GOT3 (cell line): ENCODE measurements at regions not wholly inside any gene's neighbourhood (a gene's known extent, or its start where the extent isn't known, plus 50 kb on each side); places are given as distances from the start of the nearest gene placed in this dataset.
A peak's percentile ranks its signal among the peaks of the same experiment; 100 is the strongest.
"Not testable (repeated sequence)": the region's sequence is repeated elsewhere in the genome, so short reads cannot be mapped to it uniquely, and the experiment has no call there.

ENCODE experiments used
- DNase-seq: peaks from one replicate; lab custom pipeline; 2025; ENCODE audit warnings: mixed read lengths; lab: John Stamatoyannopoulos, UW

GRCh38 chr7:108813251-108814014, 243.8 kb downstream of the DNAJB9 start:
- DNase-seq: no peak

DNA sequence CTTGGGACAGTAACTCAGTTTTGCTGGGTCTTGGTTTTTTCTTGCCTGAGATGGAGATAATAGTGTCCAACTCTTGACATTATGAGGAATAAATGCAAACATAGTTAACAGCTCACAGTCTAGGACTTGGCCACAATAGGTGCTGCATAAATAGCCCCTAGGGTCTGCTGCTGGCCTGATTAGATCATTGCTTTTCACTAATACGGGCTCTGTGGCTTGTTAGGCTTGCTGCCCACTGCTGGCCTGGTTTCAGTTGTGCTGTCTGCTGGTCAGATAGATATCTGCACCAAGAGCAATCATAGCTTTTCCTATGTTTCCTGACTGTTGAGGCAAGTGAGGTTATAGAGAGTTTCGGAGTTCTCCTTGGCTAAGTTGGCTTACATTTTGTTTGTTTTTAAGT, 246.1 kb downstream of the DNAJB9 start:
- no peak for DNase-seq

DNA sequence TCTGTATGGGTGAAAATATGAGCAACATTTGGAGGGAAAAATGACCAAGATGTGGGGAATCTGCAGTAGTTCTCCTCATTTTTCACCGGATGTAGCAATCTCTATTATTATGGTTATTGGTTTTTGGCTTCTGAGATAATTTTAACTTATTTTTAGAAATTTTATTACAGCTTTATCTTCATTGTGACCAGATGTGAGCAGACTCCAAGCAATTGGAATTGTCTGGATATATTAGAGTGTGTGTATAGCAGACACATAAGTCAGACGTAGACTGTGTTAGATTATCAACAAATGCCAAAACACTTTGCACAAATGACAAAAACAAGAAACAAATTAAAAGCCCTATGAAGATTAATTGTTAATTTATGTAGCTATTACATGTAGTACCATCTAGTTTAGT, 249.1 kb downstream of the DNAJB9 start:
- no peak for DNase-seq

DNA sequence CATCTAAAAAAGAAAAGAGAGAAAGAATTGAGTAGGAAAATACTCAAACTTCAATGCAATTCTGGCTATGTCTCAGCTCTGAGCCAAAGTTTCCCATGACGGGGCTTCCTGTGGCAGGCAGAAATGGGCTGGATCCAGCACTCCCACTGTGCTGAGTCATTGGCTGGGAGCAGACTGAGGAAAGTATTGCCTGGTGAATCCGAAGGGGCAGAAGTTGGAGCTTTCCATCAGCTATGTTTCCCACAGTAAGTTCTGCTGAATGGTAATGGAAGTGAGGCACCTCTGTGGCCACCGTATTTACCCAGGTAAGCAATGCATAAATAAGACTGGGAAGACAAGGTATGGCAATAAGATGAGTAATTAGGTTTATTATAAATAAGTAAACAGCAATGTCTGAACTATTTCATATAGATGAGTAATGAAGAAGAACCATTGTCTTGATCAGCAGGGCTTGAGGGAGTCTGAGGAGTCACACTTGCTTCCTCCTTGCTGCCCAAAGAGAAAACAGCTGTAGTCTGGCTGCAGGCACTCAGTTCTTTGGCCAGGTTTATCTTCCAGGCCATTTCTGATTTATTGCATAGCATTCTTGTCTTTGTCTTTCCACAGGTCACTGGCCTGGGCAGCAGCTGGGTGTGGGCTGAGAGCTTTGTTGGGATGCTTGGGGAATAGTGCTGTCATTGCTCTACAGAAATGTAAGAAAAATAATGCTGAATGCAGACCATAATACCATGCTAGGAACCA, 255.3 kb downstream of the DNAJB9 start:
- peak; percentile 17 for DNase-seq

GRCh38 chr7:108825581-108825909, 255.9 kb downstream of the DNAJB9 start:
- DNase-seq: no peak

GRCh38 chr7:108836256-108836655, 266.6 kb downstream of the DNAJB9 start:
- DNase-seq: no peak

DNA sequence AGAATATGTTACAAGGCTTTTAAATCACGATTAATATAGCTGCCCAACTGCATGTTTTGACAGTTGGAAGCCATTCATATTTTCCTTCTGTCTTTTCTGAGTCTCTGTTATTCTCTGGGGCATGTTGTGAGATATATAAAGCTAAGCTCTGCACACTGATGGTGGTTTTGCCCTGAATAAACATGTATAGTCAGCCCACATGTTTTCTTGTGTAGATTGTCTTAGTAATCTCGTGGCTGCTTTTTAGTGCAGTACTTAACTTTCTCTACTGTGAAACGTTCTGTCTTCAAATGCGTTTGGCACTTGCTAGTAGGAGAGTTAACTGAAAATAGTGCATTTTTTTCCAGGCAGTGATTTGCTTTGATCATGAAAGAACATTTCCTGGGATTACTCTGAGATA, 268.5 kb downstream of the DNAJB9 start:
- DNase-seq: no peak

DNA sequence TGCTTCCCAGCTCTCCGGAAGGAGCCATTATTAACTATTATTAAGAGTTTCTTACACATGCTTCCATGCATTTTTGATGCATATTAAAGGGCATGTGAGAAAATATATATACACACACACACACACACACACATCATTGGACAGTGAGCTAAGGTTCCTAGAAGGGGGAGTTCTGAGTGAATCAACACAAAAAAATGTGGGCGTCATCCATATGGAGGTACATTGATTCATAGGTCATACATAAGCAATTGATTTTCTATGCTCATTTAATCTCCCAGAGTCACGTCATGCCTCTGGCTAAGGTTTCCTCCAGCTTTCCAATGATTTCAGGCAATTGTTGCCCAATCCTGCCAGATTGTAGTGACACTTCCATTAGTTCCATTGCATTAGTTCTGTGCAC, 269.4 kb downstream of the DNAJB9 start:
- DNase-seq: no peak

- DNase-seq: no peak
Measured at GRCh38 chr7:108845951-108846350, 276.3 kb downstream of the DNAJB9 start.

DNA sequence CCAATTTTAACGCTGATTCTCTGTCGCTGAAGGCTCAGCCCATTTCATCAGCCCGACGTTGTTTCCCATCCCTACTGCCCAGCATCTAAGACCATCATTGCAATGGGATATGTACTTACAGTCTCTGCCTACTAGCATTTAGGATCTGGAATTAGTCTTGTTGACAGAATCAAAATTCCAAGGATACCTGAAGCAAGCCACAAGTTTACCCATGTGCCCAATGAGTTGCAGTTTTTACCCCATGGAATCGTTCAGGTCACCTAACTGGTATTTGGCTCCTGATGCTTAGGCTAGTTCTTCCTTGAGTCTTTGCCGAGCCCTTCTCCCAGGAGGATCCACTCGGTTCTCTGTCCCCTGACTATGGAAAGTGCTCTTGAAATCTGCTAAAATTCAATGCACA, 276.8 kb downstream of the DNAJB9 start:
- DNase-seq: no peak

DNA sequence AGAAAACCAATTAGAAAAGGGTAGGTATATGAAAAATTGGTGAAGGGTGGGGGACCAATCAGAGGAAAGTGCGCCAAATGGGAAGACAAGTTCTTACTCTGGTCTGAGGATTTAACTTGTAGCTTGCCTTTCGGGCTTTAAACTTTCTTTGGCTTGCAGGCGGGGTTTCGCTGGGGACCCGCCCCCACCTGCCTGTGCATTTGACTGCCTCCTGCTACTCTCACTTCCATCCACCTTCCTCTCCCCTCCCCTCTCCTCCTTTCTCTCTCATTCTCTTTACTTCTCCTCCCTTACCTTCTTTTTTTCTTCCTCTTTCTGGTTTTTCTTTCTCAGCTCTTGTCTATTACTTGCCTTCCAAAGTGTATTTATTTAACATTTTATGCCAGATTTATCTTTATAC, 278.8 kb downstream of the DNAJB9 start:
- no peak for DNase-seq

DNA sequence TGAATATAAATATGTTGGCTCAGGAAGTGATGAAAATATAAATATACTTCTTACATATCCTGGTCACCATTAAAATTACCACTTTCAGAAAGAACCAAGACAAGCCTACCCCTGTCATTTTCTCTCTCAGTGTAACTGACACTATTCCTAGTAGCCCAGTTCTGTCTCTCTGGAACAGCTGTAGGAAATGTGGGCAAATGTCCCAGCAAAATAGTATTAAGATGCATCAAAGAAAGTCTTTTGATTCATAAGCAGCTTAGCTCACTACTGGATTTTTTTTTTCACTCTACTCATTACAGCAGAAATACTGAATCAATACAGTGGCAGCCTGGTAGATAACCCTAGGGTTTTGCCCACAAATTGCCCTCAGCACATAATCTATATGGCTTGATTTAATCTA, 290.9 kb downstream of the DNAJB9 start:
- no peak for DNase-seq

- no peak for DNase-seq
Measured at GRCh38 chr7:108861071-108861470, 291.4 kb downstream of the DNAJB9 start.

DNA sequence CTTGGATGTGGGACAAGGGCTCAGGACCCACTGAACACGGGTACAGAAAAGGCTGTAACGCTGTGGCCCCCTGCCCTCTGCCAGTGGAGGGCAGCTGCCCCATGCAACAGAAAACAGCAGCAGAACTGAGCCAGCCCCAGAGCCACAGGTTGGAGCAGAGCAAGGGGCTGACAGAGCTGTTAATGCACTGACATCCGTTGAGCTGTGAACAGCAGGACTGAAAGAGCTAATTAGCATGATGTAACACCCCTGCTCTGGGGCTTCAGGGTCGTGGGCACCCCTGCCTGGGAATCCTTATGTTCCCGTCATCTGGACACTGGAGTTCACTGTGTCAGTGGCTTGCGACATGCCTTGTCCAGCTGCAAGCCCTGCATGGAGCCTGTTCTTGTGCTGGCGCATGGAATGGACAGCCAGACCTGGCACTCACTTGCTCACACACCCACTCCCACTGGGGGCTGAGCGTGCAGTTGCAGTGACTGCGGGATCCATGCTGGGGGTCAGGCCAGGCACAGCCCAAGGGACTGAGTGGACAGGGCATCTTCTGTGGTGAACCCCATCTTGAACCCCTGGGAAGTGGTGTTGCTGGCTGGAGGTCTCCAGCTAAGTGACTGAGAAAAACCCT, 293.7 kb downstream of the DNAJB9 start:
- no peak for DNase-seq

DNA sequence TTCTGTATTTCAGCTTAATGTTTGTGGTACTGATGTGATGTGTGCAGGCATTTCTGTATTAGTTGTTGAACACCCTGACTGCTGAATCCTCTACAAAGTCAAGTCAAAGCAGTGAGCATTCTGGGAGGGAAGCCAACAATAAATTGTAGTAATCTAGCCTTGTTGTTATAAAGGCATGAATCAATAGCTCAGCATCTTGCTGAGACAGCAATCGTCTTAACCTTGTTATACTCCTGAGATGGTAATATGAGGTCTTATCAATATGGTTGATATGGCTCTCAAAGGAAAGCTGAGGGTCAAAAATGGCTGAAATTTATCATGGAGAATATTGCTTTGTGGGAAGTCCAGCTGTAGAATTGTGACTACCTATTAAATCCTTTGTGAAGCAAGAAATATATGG, 299.4 kb downstream of the DNAJB9 start:
- DNase-seq: no peak

DNA sequence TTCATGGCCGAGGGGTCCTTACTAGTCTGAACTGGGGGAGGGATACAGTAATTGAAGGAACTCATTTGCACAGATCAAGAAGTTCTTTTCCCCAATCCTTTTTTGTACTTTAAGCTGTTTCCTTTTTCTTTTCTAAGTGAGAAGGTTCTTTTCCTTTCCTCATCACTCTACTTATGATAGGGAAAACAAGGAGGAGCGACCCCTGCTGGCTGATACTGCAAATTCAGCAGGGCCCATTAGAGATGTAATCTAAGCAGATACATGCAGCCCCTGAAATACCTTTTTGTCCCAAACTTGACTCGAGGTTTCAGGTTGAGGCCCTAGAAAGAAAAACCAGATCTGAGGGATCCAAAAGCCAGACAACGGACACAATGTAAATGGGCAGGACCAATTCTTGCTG, 305.5 kb downstream of the DNAJB9 start:
- no peak for DNase-seq

- no peak for DNase-seq
Measured at GRCh38 chr7:108890862-108891261, 321.2 kb downstream of the DNAJB9 start.

DNA sequence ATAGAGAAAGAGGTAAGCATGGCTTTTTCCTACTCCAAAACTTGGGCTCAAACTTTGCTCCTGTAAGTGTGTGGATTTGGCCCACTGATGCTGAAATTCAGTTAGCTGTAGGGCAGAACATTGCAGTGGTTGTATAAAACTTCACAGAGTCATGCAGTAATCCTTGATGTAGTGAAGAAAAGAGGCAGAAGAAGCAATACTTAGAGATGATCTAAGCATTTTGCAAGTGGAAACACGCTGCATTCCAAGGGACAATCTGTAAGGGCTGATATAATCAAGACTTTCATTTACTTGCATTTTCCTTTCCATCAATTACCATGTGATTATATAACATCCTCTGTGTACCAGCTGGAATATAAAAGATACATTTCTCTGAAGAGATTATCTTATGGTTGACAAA, 338.8 kb downstream of the DNAJB9 start:
- DNase-seq: no peak

- DNase-seq: no peak
Measured at GRCh38 chr7:108911016-108911415, 341.3 kb downstream of the DNAJB9 start.

- no peak for DNase-seq
Measured at GRCh38 chr7:108920490-108920889, 350.8 kb downstream of the DNAJB9 start.

DNA sequence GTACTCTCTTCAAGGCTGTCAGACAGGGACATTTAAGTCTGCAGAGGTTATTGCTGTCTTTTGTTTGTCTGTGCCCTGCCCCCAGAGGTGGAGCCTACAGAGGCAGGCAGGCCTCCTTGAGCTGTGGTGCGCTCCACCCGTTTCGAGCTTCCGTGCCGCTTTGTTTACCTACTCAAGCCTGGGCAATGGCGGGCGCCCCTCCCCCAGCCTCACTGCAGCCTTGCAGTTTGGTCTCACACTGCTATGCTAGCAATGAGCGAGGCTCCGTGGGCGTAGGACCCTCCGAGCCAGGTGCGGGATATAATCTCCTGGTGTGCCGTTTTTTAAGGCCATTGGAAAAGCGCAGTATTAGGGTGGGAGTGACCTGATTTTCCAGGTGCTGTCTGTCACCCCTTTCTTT, 373.4 kb downstream of the DNAJB9 start:
- not testable (repeated sequence) for DNase-seq

DNA sequence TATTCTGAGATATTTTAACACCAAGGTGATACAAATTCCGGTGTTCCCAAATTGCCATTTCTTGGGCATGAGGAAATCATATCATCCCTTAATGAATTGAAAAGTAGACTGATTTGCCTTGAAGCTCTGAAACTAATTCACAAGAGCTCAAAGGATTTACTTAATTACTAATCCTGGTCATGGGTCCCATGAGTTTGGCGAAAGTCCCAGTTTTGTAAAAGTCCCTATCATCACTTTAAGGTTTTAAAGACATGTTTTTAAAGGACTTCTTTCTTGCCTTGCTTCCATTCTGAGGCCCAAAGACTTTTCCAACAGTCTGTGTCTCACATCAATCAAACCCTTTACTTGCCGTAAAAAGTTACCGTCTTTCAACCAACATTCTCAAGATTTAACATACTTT, 377.9 kb downstream of the DNAJB9 start:
- DNase-seq: no peak

GRCh38 chr7:108972004-108972403, 402.3 kb downstream of the DNAJB9 start:
- DNase-seq: no peak
